LNCaP clone FGC (cell line): ENCODE measurements at regions not wholly inside any gene's neighbourhood (a gene's known extent, or its start where the extent isn't known, plus 50 kb on each side); places are given as distances from the start of the nearest gene placed in this dataset.

Experiments used
- DNase-seq: peaks from one replicate; pipeline ENCODE4 v3.0.0-alpha.2; 2011; ENCODE audit warnings: low read depth
- H3K4me3 ChIP-seq: 2 replicates; pipeline ENCODE4 v1.5.1; 2011; ENCODE audit warnings: mild to moderate bottlenecking, low read depth, low read length, control low read depth
- TF ChIP-seq, protein P1 (sequence below): IDR thresholded peaks from 2 replicates; pipeline ENCODE4 v1.5.1; 2012; ENCODE audit warnings: mild to moderate bottlenecking; ENCODE audit not compliant: control insufficient read depth, insufficient read depth; ENCODE audit errors: extremely low read depth

DNA sequence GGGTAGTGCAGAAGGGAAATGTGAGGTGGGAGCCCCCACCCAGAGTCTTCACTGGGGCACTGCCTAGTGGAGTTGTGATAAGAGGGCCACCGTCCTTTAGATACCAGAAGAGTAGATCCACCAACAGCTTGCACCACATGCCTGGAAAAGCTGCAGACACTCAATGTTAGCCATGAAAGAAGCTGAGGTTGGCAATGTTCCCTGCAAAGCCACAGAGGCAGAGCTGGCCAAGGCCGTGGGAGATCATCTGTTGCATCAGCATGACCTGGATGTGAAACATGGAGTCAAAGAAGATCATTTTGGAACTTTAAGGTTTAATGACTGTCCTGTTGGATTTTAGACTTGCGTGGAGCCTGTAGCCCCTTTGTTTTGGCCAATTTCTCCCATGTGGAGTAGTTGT is 468.4 kb upstream of the FOXG1 start:
- H3K4me3 ChIP-seq = no peak overlapping the region
- DNase-seq = no peak
- TF ChIP-seq, protein P1, sequence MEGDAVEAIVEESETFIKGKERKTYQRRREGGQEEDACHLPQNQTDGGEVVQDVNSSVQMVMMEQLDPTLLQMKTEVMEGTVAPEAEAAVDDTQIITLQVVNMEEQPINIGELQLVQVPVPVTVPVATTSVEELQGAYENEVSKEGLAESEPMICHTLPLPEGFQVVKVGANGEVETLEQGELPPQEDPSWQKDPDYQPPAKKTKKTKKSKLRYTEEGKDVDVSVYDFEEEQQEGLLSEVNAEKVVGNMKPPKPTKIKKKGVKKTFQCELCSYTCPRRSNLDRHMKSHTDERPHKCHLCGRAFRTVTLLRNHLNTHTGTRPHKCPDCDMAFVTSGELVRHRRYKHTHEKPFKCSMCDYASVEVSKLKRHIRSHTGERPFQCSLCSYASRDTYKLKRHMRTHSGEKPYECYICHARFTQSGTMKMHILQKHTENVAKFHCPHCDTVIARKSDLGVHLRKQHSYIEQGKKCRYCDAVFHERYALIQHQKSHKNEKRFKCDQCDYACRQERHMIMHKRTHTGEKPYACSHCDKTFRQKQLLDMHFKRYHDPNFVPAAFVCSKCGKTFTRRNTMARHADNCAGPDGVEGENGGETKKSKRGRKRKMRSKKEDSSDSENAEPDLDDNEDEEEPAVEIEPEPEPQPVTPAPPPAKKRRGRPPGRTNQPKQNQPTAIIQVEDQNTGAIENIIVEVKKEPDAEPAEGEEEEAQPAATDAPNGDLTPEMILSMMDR = no peak

DNA sequence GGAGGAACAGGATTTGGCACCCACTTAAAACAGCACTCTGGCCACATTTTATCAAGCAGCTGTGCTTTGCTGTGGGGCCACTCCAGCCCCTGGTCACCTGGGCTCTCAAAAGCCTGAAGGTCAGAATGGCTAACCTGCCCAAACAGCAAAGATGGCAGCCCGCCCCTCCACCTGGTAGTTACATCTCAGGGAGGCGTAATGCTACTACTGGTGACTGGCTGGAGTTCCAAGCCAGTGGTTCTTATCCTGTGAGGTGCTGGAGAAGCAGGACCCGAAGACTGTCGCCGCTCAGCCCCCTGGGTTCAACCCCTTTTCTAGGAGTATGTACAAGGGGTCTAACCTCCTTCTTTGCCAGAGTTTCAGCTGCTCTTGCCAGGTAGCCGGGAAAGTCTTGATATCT is 467.4 kb upstream of the FOXG1 start:
- TF ChIP-seq, protein P1 = no peak
- H3K4me3 ChIP-seq = no peak overlapping the region
- DNase-seq = no peak

DNA sequence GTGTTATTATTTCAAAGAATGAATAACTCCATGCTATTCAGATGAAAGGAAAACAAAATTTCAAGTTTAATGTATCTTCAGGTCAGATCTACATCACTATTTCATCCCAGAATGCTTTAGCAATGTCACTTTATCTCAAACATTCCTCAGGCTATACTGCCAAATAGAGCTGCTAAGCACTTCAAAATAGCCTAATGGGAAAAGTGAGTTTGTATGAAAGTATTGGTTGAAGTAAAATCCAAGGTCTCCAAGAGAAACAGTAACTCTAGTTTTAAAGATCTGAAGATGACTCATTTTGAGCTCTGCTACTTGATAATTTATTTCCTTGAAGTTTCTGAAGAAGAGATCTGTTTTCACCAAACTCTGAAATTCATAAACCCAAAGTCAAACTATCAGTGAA is 466.2 kb upstream of the FOXG1 start:
- TF ChIP-seq, protein P1 = no peak
- no peak for DNase-seq
- no peak overlapping the region for H3K4me3 ChIP-seq

GRCh38 chr14:28301179-28301578 is 465.4 kb upstream of the FOXG1 start:
- H3K4me3 ChIP-seq = no peak overlapping the region
- DNase-seq = no peak
- TF ChIP-seq, protein P1 = no peak

- no peak overlapping the region for H3K4me3 ChIP-seq
- DNase-seq = no peak
- TF ChIP-seq, protein P1 = no peak
Measured at GRCh38 chr14:28303248-28303647, 463.3 kb upstream of the FOXG1 start.

DNA sequence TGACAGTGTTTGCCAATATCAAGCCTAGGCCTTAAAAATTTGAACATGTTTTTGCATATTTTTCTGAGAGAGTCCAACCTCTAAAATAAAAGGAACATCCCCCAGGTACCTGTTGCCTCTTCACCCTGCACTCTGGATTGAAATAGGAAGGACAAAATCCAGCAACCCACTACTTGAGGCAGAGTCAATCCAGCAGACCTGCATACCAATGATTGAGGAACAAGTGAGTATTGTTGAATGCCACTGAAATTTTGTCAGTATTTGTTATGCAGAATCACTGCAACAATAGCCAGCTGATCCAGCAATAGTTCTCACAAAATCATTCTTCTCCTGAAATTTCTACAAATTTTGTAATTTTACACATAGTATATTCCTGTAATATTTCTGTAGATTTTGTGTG is 460.6 kb upstream of the FOXG1 start:
- H3K4me3 ChIP-seq = no peak overlapping the region

DNA sequence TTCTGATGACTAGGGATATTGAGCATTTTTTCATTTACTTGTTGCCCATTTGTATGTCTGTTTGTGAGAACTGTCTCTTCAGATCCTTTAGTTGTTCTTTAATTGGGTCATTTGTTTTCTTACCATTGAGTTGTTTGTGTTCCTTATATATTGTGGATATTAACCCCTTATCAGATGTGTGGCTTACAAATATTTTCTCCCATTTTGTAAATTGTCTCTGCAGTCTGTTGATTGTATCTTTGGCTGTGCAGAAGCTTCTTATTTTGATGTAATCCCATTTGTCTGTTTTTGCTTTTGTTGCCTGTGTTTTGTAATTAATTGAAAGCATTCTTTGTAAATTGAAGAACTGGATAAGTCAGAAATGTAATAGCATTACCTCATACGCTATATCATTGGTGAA is 459.1 kb upstream of the FOXG1 start:
- no peak overlapping the region for H3K4me3 ChIP-seq
- no peak for DNase-seq
- TF ChIP-seq, protein P1 = no peak

More for the DNA sequence above, 460.6 kb upstream of the FOXG1 start:
- TF ChIP-seq, protein P1 = no peak
- no peak for DNase-seq
